Thyroid gland (tissue), 4 donors: ENCODE measurements at regions not wholly inside any gene's neighbourhood (a gene's known extent, or its start where the extent isn't known, plus 50 kb on each side); places are given as distances from the start of the nearest gene placed in this dataset.

ENCODE experiments used
- CTCF ChIP-seq, 6 experiments: fragments of 200-600 bp in 3 of 6; fragments of 450-650 bp in 3 of 6; sonication (generic) in 3 of 6; IDR thresholded peaks; one replicate each; pipeline ENCODE4 v1.5.1; 2016 to 2019; ENCODE audit warnings: antibody characterized with exemption in 6 of 6, mild to moderate bottlenecking in 2 of 6, inconsistent platforms in 1 of 6, moderate library complexity in 1 of 6
- POLR2A ChIP-seq, 2 donors: fragments of 450-650 bp; IDR thresholded peaks; one replicate each; pipeline ENCODE4 v1.6.1; 2017; ENCODE audit warnings: antibody characterized with exemption in 2 of 2, mild to moderate bottlenecking in 2 of 2, moderate library complexity in 1 of 2

GRCh38 chr2:173653432-173653805 lies 298.7 kb downstream of the CDCA7 start:
- TF ChIP-seq POLR2A (IDR thresholded peaks at IDR 0.05) (no peak), CTCF (IDR thresholded peaks at IDR 0.05) (no peak)
